ENCODE measurements at regions not wholly inside any gene's neighbourhood (a gene's known extent, or its start where the extent isn't known, plus 50 kb on each side); places are given as distances from the start of the nearest gene placed in this dataset.

- no peak for TF ChIP-seq EZH2phosphoT487 (IDR thresholded peaks at IDR 0.05; ENCODE audit: low read length)
- no peak for TF ChIP-seq CTCF (IDR thresholded peaks at IDR 0.05; ENCODE audit: low read length)
These were observed 348.0 kb downstream of the TYW1 start for GRCh38 chr7:67344481-67345193.
